ENCODE measurements at regions not wholly inside any gene's neighbourhood (a gene's known extent, or its start where the extent isn't known, plus 50 kb on each side); places are given as distances from the start of the nearest gene placed in this dataset.

- DNase-seq (ENCODE audit: low read depth), result no peak
These were observed 314.0 kb upstream of the SALL3 start for GRCh38 chr18:78665644-78666043.

GRCh38 chr18:78666666-78667335 is 312.8 kb upstream of the SALL3 start:
- DNase-seq (ENCODE audit: low read depth), result no peak

- DNase-seq (ENCODE audit: low read depth), result no peak
These were observed 308.7 kb upstream of the SALL3 start for GRCh38 chr18:78670778-78671391.

- no peak for DNase-seq (ENCODE audit: low read depth)
These were observed 308.1 kb upstream of the SALL3 start for GRCh38 chr18:78671551-78671950.

- DNase-seq (ENCODE audit: low read depth), result no peak
These were observed 306.7 kb upstream of the SALL3 start for GRCh38 chr18:78672862-78673446.

GRCh38 chr18:78673516-78674321 is 305.9 kb upstream of the SALL3 start:
- DNase-seq (ENCODE audit: low read depth), result no peak

GRCh38 chr18:78675231-78675630 is 304.4 kb upstream of the SALL3 start:
- no peak for DNase-seq (ENCODE audit: low read depth)

GRCh38 chr18:78676622-78677482 is 302.8 kb upstream of the SALL3 start:
- DNase-seq (ENCODE audit: low read depth), result no peak

GRCh38 chr18:78677483-78678317 is 301.9 kb upstream of the SALL3 start:
- DNase-seq (ENCODE audit: low read depth), result no peak

- DNase-seq (ENCODE audit: low read depth), result no peak
These were observed 301.3 kb upstream of the SALL3 start for GRCh38 chr18:78678318-78678695.

GRCh38 chr18:78679031-78679430 is 300.6 kb upstream of the SALL3 start:
- no peak for DNase-seq (ENCODE audit: low read depth)

GRCh38 chr18:78679613-78680260 is 299.9 kb upstream of the SALL3 start:
- DNase-seq (ENCODE audit: low read depth), result no peak

GRCh38 chr18:78681396-78681795 is 298.2 kb upstream of the SALL3 start:
- no peak for DNase-seq (ENCODE audit: low read depth)

GRCh38 chr18:78681934-78682333 is 297.7 kb upstream of the SALL3 start:
- DNase-seq (ENCODE audit: low read depth), result no peak

- DNase-seq (ENCODE audit: low read depth), result no peak
These were observed 296.9 kb upstream of the SALL3 start for GRCh38 chr18:78682716-78683115.

GRCh38 chr18:78683191-78684010 is 296.2 kb upstream of the SALL3 start:
- no peak for DNase-seq (ENCODE audit: low read depth)

- DNase-seq (ENCODE audit: low read depth), result no peak
These were observed 294.2 kb upstream of the SALL3 start for GRCh38 chr18:78685250-78685979.

GRCh38 chr18:78685980-78686530 is 293.6 kb upstream of the SALL3 start:
- DNase-seq (ENCODE audit: low read depth), result no peak

All from HT1080 (cell line).